Osteoblast (primary cell): ENCODE measurements at regions not wholly inside any gene's neighbourhood (a gene's known extent, or its start where the extent isn't known, plus 50 kb on each side); places are given as distances from the start of the nearest gene placed in this dataset.

Source experiments
- DNase-seq: peaks from one replicate; pipeline ENCODE4 v3.0.0; 2011; ENCODE audit warnings: low spot score, mixed read lengths; ENCODE audit not compliant: insufficient read length; ENCODE audit errors: missing footprints
- H2AFZ ChIP-seq: 2 replicates; pipeline ENCODE4 v1.6.0; 2011; ENCODE audit warnings: mild to moderate bottlenecking, low read length
- H3K27ac ChIP-seq: 2 replicates; pipeline ENCODE4 v1.5.1; 2011; ENCODE audit warnings: mild to moderate bottlenecking, low read depth, low read length, moderate library complexity
- H3K27me3 ChIP-seq: 2 replicates; pipeline ENCODE4 v1.6.0; 2012; ENCODE audit warnings: mild to moderate bottlenecking, control low read depth, inconsistent platforms, low read length, moderate library complexity; ENCODE audit not compliant: insufficient read depth
- H3K36me3 ChIP-seq: 2 replicates; pipeline ENCODE4 v1.5.1; 2011; ENCODE audit warnings: mild to moderate bottlenecking, low read length, control low read depth, moderate library complexity; ENCODE audit not compliant: insufficient read depth
- H3K4me1 ChIP-seq: 2 replicates; pipeline ENCODE4 v1.5.1; 2011; ENCODE audit warnings: mild to moderate bottlenecking, low read length, control low read depth, moderate library complexity; ENCODE audit not compliant: insufficient read depth
- H3K4me2 ChIP-seq: 2 replicates; pipeline ENCODE4 v1.6.0; 2011; ENCODE audit warnings: mild to moderate bottlenecking, low read length; ENCODE audit not compliant: insufficient read depth
- H3K4me3 ChIP-seq: fragments of 200-600 bp; sonication (generic); 3 replicates; pipeline ENCODE4 v1.5.1; 2012; ENCODE audit warnings: mild to moderate bottlenecking, low read length, inconsistent platforms; ENCODE audit not compliant: insufficient read depth
- H3K79me2 ChIP-seq: 2 replicates; pipeline ENCODE4 v1.6.0; 2012; ENCODE audit warnings: mild to moderate bottlenecking, low read length, control low read depth, inconsistent platforms; ENCODE audit not compliant: insufficient read depth
- H3K9me3 ChIP-seq: 2 replicates; pipeline ENCODE4 v1.5.1; 2011; ENCODE audit warnings: low read depth, low read length, control low read depth
- H4K20me1 ChIP-seq: 2 replicates; pipeline ENCODE4 v1.6.0; 2012; ENCODE audit warnings: mild to moderate bottlenecking, low read length, control low read depth; ENCODE audit not compliant: insufficient read depth
- small RNA-seq: library from RNA; depleted of rRNA; stranded (forward); fragments of <200 nt; gene quantifications from one replicate; pipeline ENCODE3, GENCODE V24; 2012
- TF ChIP-seq, protein P1 (sequence below): IDR thresholded peaks from 2 replicates; pipeline ENCODE4 v1.5.1; 2011; ENCODE audit warnings: mild to moderate bottlenecking, low read depth, low read length, moderate library complexity; ENCODE audit errors: extremely low read depth

DNA sequence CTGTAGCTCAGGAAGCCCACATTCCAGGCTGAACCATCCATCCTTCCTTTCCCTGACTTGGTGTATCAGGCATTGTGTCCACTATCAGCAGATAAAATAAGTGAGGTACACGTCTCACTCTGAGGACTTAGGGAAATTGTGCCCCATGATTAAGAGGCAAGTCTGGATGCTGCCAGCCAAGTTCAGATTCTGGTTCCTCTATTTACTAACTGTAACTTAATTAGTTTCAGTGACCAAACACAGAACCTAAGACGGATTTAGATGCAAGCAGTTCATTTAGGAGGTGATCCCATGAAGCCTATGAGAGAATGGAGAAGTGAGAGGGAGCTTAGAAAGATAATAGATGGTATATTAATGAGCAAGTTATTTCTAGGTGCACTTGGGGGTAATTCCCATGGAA is 56.6 kb upstream of the PACRGL start:
- no peak overlapping the region for H3K27ac ChIP-seq
- TF ChIP-seq, protein P1, sequence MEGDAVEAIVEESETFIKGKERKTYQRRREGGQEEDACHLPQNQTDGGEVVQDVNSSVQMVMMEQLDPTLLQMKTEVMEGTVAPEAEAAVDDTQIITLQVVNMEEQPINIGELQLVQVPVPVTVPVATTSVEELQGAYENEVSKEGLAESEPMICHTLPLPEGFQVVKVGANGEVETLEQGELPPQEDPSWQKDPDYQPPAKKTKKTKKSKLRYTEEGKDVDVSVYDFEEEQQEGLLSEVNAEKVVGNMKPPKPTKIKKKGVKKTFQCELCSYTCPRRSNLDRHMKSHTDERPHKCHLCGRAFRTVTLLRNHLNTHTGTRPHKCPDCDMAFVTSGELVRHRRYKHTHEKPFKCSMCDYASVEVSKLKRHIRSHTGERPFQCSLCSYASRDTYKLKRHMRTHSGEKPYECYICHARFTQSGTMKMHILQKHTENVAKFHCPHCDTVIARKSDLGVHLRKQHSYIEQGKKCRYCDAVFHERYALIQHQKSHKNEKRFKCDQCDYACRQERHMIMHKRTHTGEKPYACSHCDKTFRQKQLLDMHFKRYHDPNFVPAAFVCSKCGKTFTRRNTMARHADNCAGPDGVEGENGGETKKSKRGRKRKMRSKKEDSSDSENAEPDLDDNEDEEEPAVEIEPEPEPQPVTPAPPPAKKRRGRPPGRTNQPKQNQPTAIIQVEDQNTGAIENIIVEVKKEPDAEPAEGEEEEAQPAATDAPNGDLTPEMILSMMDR = no peak
- H2AFZ ChIP-seq = no peak overlapping the region
- H4K20me1 ChIP-seq = no peaks in the 10 kb centered on the region
- H3K4me2 ChIP-seq = no peak overlapping the region
- DNase-seq = no peak
- H3K36me3 ChIP-seq = no peaks in the 10 kb centered on the region
- no peak overlapping the region for H3K4me3 ChIP-seq
- no peaks in the 10 kb centered on the region for H3K9me3 ChIP-seq
- peaks cover 3% of the 10 kb centered on the region for H3K27me3 ChIP-seq
- H3K79me2 ChIP-seq = no peaks in the 10 kb centered on the region
- H3K4me1 ChIP-seq = no peaks in the 10 kb centered on the region

DNA sequence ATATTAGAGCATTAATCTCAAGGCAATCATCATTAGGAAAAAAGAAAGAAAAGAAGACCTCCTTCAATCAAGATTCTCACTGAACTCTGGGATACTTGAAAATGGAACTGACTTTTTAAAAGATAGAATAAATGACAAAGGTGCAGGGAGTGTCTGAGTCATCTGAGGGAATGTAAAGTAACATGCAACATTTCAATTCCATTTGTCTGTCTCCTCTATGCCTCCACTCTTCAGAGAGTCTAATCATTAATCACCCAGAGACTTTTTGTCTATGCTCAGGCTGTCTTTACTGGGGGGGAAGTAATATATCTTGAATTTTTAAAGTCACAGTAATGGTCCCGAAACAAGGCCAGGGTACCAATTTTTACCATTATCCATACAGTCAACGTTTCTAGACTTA is 55.0 kb upstream of the PACRGL start:
- H4K20me1 ChIP-seq = no peaks in the 10 kb centered on the region
- no peaks in the 10 kb centered on the region for H3K36me3 ChIP-seq
- DNase-seq = no peak
- H3K4me3 ChIP-seq = no peak overlapping the region
- TF ChIP-seq, protein P1 = no peak
- no peak overlapping the region for H3K4me2 ChIP-seq
- H3K79me2 ChIP-seq = no peaks in the 10 kb centered on the region
- H3K9me3 ChIP-seq = no peaks in the 10 kb centered on the region
- H3K27ac ChIP-seq = no peak overlapping the region
- peaks cover 8% of the 10 kb centered on the region for H3K27me3 ChIP-seq
- no peak overlapping the region for H2AFZ ChIP-seq
- no peaks in the 10 kb centered on the region for H3K4me1 ChIP-seq

DNA sequence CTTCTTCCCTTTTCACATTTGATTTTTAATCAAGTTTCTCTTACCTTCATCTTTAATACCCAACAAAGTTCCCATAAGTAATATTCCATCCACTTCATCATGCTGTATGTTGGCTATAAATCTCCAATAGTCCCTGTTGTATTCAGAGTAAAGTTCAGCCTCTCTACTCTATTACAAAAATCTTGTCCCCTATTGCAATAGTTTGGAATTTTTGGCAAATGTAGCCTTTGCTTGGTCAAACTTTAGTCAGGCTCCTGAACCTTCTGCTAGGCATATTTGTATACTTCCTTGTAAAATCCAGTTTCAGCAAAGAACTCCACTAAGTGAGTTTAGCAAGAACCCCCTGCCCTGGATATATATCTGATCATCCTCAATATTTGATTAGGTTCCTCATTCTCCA is 54.0 kb upstream of the PACRGL start:
- TF ChIP-seq, protein P1 = no peak
- Histone ChIP-seq H3K27me3 (peaks cover 8% of the 10 kb centered on the region), H3K79me2 (no peaks in the 10 kb centered on the region), H3K27ac (no peak overlapping the region), H3K36me3 (no peaks in the 10 kb centered on the region), H4K20me1 (no peaks in the 10 kb centered on the region), H2AFZ (no peak overlapping the region), H3K4me2 (no peak overlapping the region), H3K4me3 (no peak overlapping the region), H3K9me3 (no peaks in the 10 kb centered on the region), H3K4me1 (no peaks in the 10 kb centered on the region)
- no peak for DNase-seq

Small RNA genes lying in the stretch of these regions (small RNA-seq; reads per million reads assigned to genes)
- gene MIR218-1 = 17.9 reads per million, percentile 94 among the genes with 10 or more reads in this experiment
